ENCODE measurements at regions not wholly inside any gene's neighbourhood (a gene's known extent, or its start where the extent isn't known, plus 50 kb on each side); places are given as distances from the start of the nearest gene placed in this dataset.

- CTCF ChIA-PET: no interaction called here
- no peaks in the 10 kb centered on the region for H3K36me3 Mint-ChIP-seq (ENCODE audit: low read depth)
- no peaks in the 10 kb centered on the region for H3K9me3 Mint-ChIP-seq
- no peak overlapping the region for H3K27ac Mint-ChIP-seq
- H3K4me3 Mint-ChIP-seq: no peak overlapping the region
- no peak for DNase-seq
- intact Hi-C loops (cut with micrococcal nuclease): no loop called here
- no peaks in the 10 kb centered on the region for H3K4me1 Mint-ChIP-seq (ENCODE audit: low read depth)
- no peaks in the 10 kb centered on the region for H3K27me3 Mint-ChIP-seq (ENCODE audit: low read depth)
Observed at GRCh38 chr2:16196687-16197503, 256.5 kb downstream of the MYCN start.

- CTCF ChIA-PET: no interaction called here
- DNase-seq: no peak
Observed at GRCh38 chr2:16195681-16196070, 255.3 kb downstream of the MYCN start.

GRCh38 chr2:16194931-16195680 is 254.8 kb downstream of the MYCN start:
- no peaks in the 10 kb centered on the region for H3K4me1 Mint-ChIP-seq (ENCODE audit: low read depth)
- H3K27me3 Mint-ChIP-seq (ENCODE audit: low read depth): no peaks in the 10 kb centered on the region
- no peak overlapping the region for H3K4me3 Mint-ChIP-seq
- CTCF ChIA-PET: no interaction called here
- H3K9me3 Mint-ChIP-seq: no peaks in the 10 kb centered on the region
- H3K36me3 Mint-ChIP-seq (ENCODE audit: low read depth): no peaks in the 10 kb centered on the region
- intact Hi-C loops (cut with micrococcal nuclease): no loop called here
- DNase-seq: no peak
- H3K27ac Mint-ChIP-seq: no peak overlapping the region

More at GRCh38 chr2:16195681-16196070, 255.3 kb downstream of the MYCN start:
- no peak overlapping the region for H3K4me3 Mint-ChIP-seq
- intact Hi-C loops (cut with micrococcal nuclease): no loop called here
- H3K36me3 Mint-ChIP-seq (ENCODE audit: low read depth): no peaks in the 10 kb centered on the region
- no peak overlapping the region for H3K27ac Mint-ChIP-seq
- H3K9me3 Mint-ChIP-seq: no peaks in the 10 kb centered on the region
- no peaks in the 10 kb centered on the region for H3K27me3 Mint-ChIP-seq (ENCODE audit: low read depth)
- H3K4me1 Mint-ChIP-seq (ENCODE audit: low read depth): no peaks in the 10 kb centered on the region

- Mint-ChIP-seq H3K9me3 (no peaks in the 10 kb centered on the region), H3K4me3 (no peak overlapping the region), H3K4me1 (ENCODE audit: low read depth) (no peaks in the 10 kb centered on the region), H3K27ac (no peak overlapping the region), H3K36me3 (ENCODE audit: low read depth) (no peaks in the 10 kb centered on the region), H3K27me3 (ENCODE audit: low read depth) (no peaks in the 10 kb centered on the region)
- DNase-seq: no peak
- intact Hi-C loops (cut with micrococcal nuclease): no loop called here
- CTCF ChIA-PET: no interaction called here
Observed at GRCh38 chr2:16194530-16194929, 254.2 kb downstream of the MYCN start.

GRCh38 chr2:16194096-16194390 is 253.7 kb downstream of the MYCN start:
- Mint-ChIP-seq H3K9me3 (no peaks in the 10 kb centered on the region), H3K4me3 (no peak overlapping the region), H3K36me3 (ENCODE audit: low read depth) (no peaks in the 10 kb centered on the region), H3K27me3 (ENCODE audit: low read depth) (no peaks in the 10 kb centered on the region), H3K27ac (no peak overlapping the region), H3K4me1 (ENCODE audit: low read depth) (no peaks in the 10 kb centered on the region)
- intact Hi-C loops (cut with micrococcal nuclease): no loop called here
- CTCF ChIA-PET: no interaction called here
- no peak for DNase-seq

GRCh38 chr2:16192416-16193216 is 252.3 kb downstream of the MYCN start:
- H3K4me1 Mint-ChIP-seq (ENCODE audit: low read depth): no peaks in the 10 kb centered on the region
- H3K9me3 Mint-ChIP-seq: no peaks in the 10 kb centered on the region
- no peak overlapping the region for H3K27ac Mint-ChIP-seq
- no peaks in the 10 kb centered on the region for H3K27me3 Mint-ChIP-seq (ENCODE audit: low read depth)
- no peaks in the 10 kb centered on the region for H3K36me3 Mint-ChIP-seq (ENCODE audit: low read depth)
- CTCF ChIA-PET: no interaction called here
- intact Hi-C loops (cut with micrococcal nuclease): no loop called here
- no peak overlapping the region for H3K4me3 Mint-ChIP-seq
- DNase-seq: no peak

- intact Hi-C loops (cut with micrococcal nuclease): no loop called here
- Mint-ChIP-seq H3K36me3 (ENCODE audit: low read depth) (no peaks in the 10 kb centered on the region), H3K4me1 (ENCODE audit: low read depth) (no peaks in the 10 kb centered on the region), H3K27me3 (ENCODE audit: low read depth) (no peaks in the 10 kb centered on the region), H3K9me3 (no peaks in the 10 kb centered on the region), H3K27ac (no peak overlapping the region), H3K4me3 (no peak overlapping the region)
- CTCF ChIA-PET: no interaction called here
- DNase-seq: no peak
Observed at GRCh38 chr2:16191431-16192200, 251.3 kb downstream of the MYCN start.

- CTCF ChIA-PET: interaction anchor here (0.8 kb wide), 1 partner anchor 251 kb away, joined by 3 read pairs; the partner anchor contains the start of gene MYCN
- Mint-ChIP-seq H3K27ac (no peak overlapping the region), H3K9me3 (no peaks in the 10 kb centered on the region), H3K4me3 (no peak overlapping the region), H3K27me3 (ENCODE audit: low read depth) (no peaks in the 10 kb centered on the region), H3K36me3 (ENCODE audit: low read depth) (no peaks in the 10 kb centered on the region), H3K4me1 (ENCODE audit: low read depth) (no peaks in the 10 kb centered on the region)
- intact Hi-C loops (cut with micrococcal nuclease): no loop called here
- no peak for DNase-seq
Observed at GRCh38 chr2:16190446-16191270, 250.3 kb downstream of the MYCN start.

- Mint-ChIP-seq H3K36me3 (ENCODE audit: low read depth) (no peaks in the 10 kb centered on the region), H3K27ac (no peak overlapping the region), H3K27me3 (ENCODE audit: low read depth) (no peaks in the 10 kb centered on the region), H3K4me3 (no peak overlapping the region), H3K4me1 (ENCODE audit: low read depth) (no peaks in the 10 kb centered on the region), H3K9me3 (no peaks in the 10 kb centered on the region)
- DNase-seq: no peak
- CTCF ChIA-PET: no interaction called here
- intact Hi-C loops (cut with micrococcal nuclease): no loop called here
Observed at GRCh38 chr2:16189836-16190160, 249.4 kb downstream of the MYCN start.

- no peaks in the 10 kb centered on the region for H3K27me3 Mint-ChIP-seq (ENCODE audit: low read depth)
- no peak overlapping the region for H3K27ac Mint-ChIP-seq
- no peaks in the 10 kb centered on the region for H3K9me3 Mint-ChIP-seq
- H3K4me1 Mint-ChIP-seq (ENCODE audit: low read depth): no peaks in the 10 kb centered on the region
- intact Hi-C loops (cut with micrococcal nuclease): no loop called here
- H3K4me3 Mint-ChIP-seq: no peak overlapping the region
- DNase-seq: no peak
- H3K36me3 Mint-ChIP-seq (ENCODE audit: low read depth): no peaks in the 10 kb centered on the region
- CTCF ChIA-PET: no interaction called here
Observed at GRCh38 chr2:16189029-16189835, 248.9 kb downstream of the MYCN start.

- Mint-ChIP-seq H3K27ac (no peak overlapping the region), H3K9me3 (no peaks in the 10 kb centered on the region), H3K27me3 (ENCODE audit: low read depth) (peaks cover 1% of the 10 kb centered on the region), H3K36me3 (ENCODE audit: low read depth) (no peaks in the 10 kb centered on the region), H3K4me3 (no peak overlapping the region), H3K4me1 (ENCODE audit: low read depth) (no peaks in the 10 kb centered on the region)
- CTCF ChIA-PET: no interaction called here
- no peak for DNase-seq
- intact Hi-C loops (cut with micrococcal nuclease): no loop called here
Observed at GRCh38 chr2:16188261-16188890, 248.0 kb downstream of the MYCN start.

Measured in activated naive CD4-positive, alpha-beta T cell treated with anti-CD3 and anti-CD28 coated beads for 36 hours (primary cell).